ENCODE measurements at regions not wholly inside any gene's neighbourhood (a gene's known extent, or its start where the extent isn't known, plus 50 kb on each side); places are given as distances from the start of the nearest gene placed in this dataset.

- Histone ChIP-seq H3K9me3 (ENCODE audit: low read length) (peaks cover 4% of the 10 kb centered on the region; the same call in 1 of the 2 replicates), H3K4me1 (ENCODE audit: low read length) (no peaks in the 10 kb centered on the region), H3K27me3 (ENCODE audit: low read length) (no peaks in the 10 kb centered on the region), H3K36me3 (ENCODE audit: insufficient read depth, low read length) (no peaks in the 10 kb centered on the region), H3K4me2 (ENCODE audit: low read depth, low read length, poor library complexity, severe bottlenecking) (no peak overlapping the region), H4K20me1 (ENCODE audit: insufficient read depth, low read depth, low read length) (no peaks in the 10 kb centered on the region), H3K9me2 (replicated peaks; ENCODE audit: insufficient read depth, low read length) (no peaks in the 10 kb centered on the region), H2AFZ (ENCODE audit: low read length) (no peak overlapping the region), H3K27ac (ENCODE audit: low read length) (no peak overlapping the region), H3K4me3 (ENCODE audit: low read length) (no peak overlapping the region), H3K9ac (ENCODE audit: low read length) (no peak overlapping the region), H3K79me2 (ENCODE audit: low read length) (no peaks in the 10 kb centered on the region)
- DNase-seq: no peak
These were observed 128.5 kb downstream of the DKK1 start for GRCh38 chr10:52442576-52442975.

- Histone ChIP-seq H4K20me1 (ENCODE audit: insufficient read depth, low read depth, low read length) (no peaks in the 10 kb centered on the region), H3K27ac (ENCODE audit: low read length) (no peak overlapping the region), H3K4me3 (ENCODE audit: low read length) (no peak overlapping the region), H3K27me3 (ENCODE audit: low read length) (no peaks in the 10 kb centered on the region), H3K79me2 (ENCODE audit: low read length) (no peaks in the 10 kb centered on the region), H2AFZ (ENCODE audit: low read length) (no peak overlapping the region), H3K9ac (ENCODE audit: low read length) (no peak overlapping the region), H3K9me3 (ENCODE audit: low read length) (peaks cover 4% of the 10 kb centered on the region; the same call in 1 of the 2 replicates), H3K4me2 (ENCODE audit: low read depth, low read length, poor library complexity, severe bottlenecking) (no peak overlapping the region), H3K4me1 (ENCODE audit: low read length) (no peaks in the 10 kb centered on the region), H3K9me2 (replicated peaks; ENCODE audit: insufficient read depth, low read length) (no peaks in the 10 kb centered on the region), H3K36me3 (ENCODE audit: insufficient read depth, low read length) (no peaks in the 10 kb centered on the region)
- no peak for DNase-seq
These were observed 129.6 kb downstream of the DKK1 start for GRCh38 chr10:52443419-52444388.

GRCh38 chr10:52446391-52446790 is 132.3 kb downstream of the DKK1 start:
- Histone ChIP-seq H3K36me3 (ENCODE audit: insufficient read depth, low read length) (no peaks in the 10 kb centered on the region), H3K9me2 (replicated peaks; ENCODE audit: insufficient read depth, low read length) (no peaks in the 10 kb centered on the region), H3K27me3 (ENCODE audit: low read length) (no peaks in the 10 kb centered on the region), H3K4me2 (ENCODE audit: low read depth, low read length, poor library complexity, severe bottlenecking) (no peak overlapping the region), H3K27ac (ENCODE audit: low read length) (no peak overlapping the region), H4K20me1 (ENCODE audit: insufficient read depth, low read depth, low read length) (no peaks in the 10 kb centered on the region), H3K9me3 (ENCODE audit: low read length) (peaks cover 9% of the 10 kb centered on the region; the same call in 1 of the 2 replicates), H3K9ac (ENCODE audit: low read length) (no peak overlapping the region), H3K79me2 (ENCODE audit: low read length) (no peaks in the 10 kb centered on the region), H3K4me1 (ENCODE audit: low read length) (no peaks in the 10 kb centered on the region), H3K4me3 (ENCODE audit: low read length) (no peak overlapping the region), H2AFZ (ENCODE audit: low read length) (no peak overlapping the region)
- DNase-seq: no peak

GRCh38 chr10:52447931-52448353 is 133.9 kb downstream of the DKK1 start:
- Histone ChIP-seq H2AFZ (ENCODE audit: low read length) (no peak overlapping the region), H3K27me3 (ENCODE audit: low read length) (no peaks in the 10 kb centered on the region), H3K4me2 (ENCODE audit: low read depth, low read length, poor library complexity, severe bottlenecking) (no peak overlapping the region), H3K9me2 (replicated peaks; ENCODE audit: insufficient read depth, low read length) (no peaks in the 10 kb centered on the region), H4K20me1 (ENCODE audit: insufficient read depth, low read depth, low read length) (no peaks in the 10 kb centered on the region), H3K9me3 (ENCODE audit: low read length) (peaks cover 9% of the 10 kb centered on the region; the same call in 1 of the 2 replicates), H3K36me3 (ENCODE audit: insufficient read depth, low read length) (no peaks in the 10 kb centered on the region), H3K9ac (ENCODE audit: low read length) (no peak overlapping the region), H3K4me3 (ENCODE audit: low read length) (no peak overlapping the region), H3K27ac (ENCODE audit: low read length) (no peak overlapping the region), H3K4me1 (ENCODE audit: low read length) (no peaks in the 10 kb centered on the region), H3K79me2 (ENCODE audit: low read length) (no peaks in the 10 kb centered on the region)
- no peak for DNase-seq

- no peaks in the 10 kb centered on the region for H3K9me2 ChIP-seq (replicated peaks; ENCODE audit: insufficient read depth, low read length)
- no peaks in the 10 kb centered on the region for H3K79me2 ChIP-seq (ENCODE audit: low read length)
- H3K4me1 ChIP-seq (ENCODE audit: low read length): no peaks in the 10 kb centered on the region
- peaks cover 8% of the 10 kb centered on the region for H3K9me3 ChIP-seq (ENCODE audit: low read length)
- H3K27me3 ChIP-seq (ENCODE audit: low read length): no peaks in the 10 kb centered on the region
- no peak overlapping the region for H3K27ac ChIP-seq (ENCODE audit: low read length)
- no peak overlapping the region for H3K4me3 ChIP-seq (ENCODE audit: low read length)
- no peaks in the 10 kb centered on the region for H3K36me3 ChIP-seq (ENCODE audit: insufficient read depth, low read length)
- DNase-seq: no peak
- H4K20me1 ChIP-seq (ENCODE audit: insufficient read depth, low read depth, low read length): no peaks in the 10 kb centered on the region
- no peak overlapping the region for H2AFZ ChIP-seq (ENCODE audit: low read length)
- H3K4me2 ChIP-seq (ENCODE audit: low read depth, low read length, poor library complexity, severe bottlenecking): no peak overlapping the region
- H3K9ac ChIP-seq (ENCODE audit: low read length): no peak overlapping the region
These were observed 136.7 kb downstream of the DKK1 start for GRCh38 chr10:52450762-52451291.

GRCh38 chr10:52451817-52452216 is 137.7 kb downstream of the DKK1 start:
- Histone ChIP-seq H3K9me3 (ENCODE audit: low read length) (peaks cover 6% of the 10 kb centered on the region), H3K4me1 (ENCODE audit: low read length) (no peaks in the 10 kb centered on the region), H3K4me2 (ENCODE audit: low read depth, low read length, poor library complexity, severe bottlenecking) (no peak overlapping the region), H3K36me3 (ENCODE audit: insufficient read depth, low read length) (no peaks in the 10 kb centered on the region), H4K20me1 (ENCODE audit: insufficient read depth, low read depth, low read length) (no peaks in the 10 kb centered on the region), H3K4me3 (ENCODE audit: low read length) (no peak overlapping the region), H3K27me3 (ENCODE audit: low read length) (no peaks in the 10 kb centered on the region), H3K9ac (ENCODE audit: low read length) (no peak overlapping the region), H3K9me2 (replicated peaks; ENCODE audit: insufficient read depth, low read length) (no peaks in the 10 kb centered on the region), H3K27ac (ENCODE audit: low read length) (no peak overlapping the region), H3K79me2 (ENCODE audit: low read length) (no peaks in the 10 kb centered on the region), H2AFZ (ENCODE audit: low read length) (no peak overlapping the region)
- no peak for DNase-seq

GRCh38 chr10:52452600-52453493 is 138.8 kb downstream of the DKK1 start:
- H3K9ac ChIP-seq (ENCODE audit: low read length): no peak overlapping the region
- H3K27me3 ChIP-seq (ENCODE audit: low read length): no peaks in the 10 kb centered on the region
- H3K4me3 ChIP-seq (ENCODE audit: low read length): no peak overlapping the region
- no peak overlapping the region for H2AFZ ChIP-seq (ENCODE audit: low read length)
- no peaks in the 10 kb centered on the region for H3K4me1 ChIP-seq (ENCODE audit: low read length)
- H4K20me1 ChIP-seq (ENCODE audit: insufficient read depth, low read depth, low read length): no peaks in the 10 kb centered on the region
- no peaks in the 10 kb centered on the region for H3K36me3 ChIP-seq (ENCODE audit: insufficient read depth, low read length)
- H3K79me2 ChIP-seq (ENCODE audit: low read length): no peaks in the 10 kb centered on the region
- H3K9me3 ChIP-seq (ENCODE audit: low read length): peaks cover 6% of the 10 kb centered on the region
- no peak for DNase-seq
- no peak overlapping the region for H3K27ac ChIP-seq (ENCODE audit: low read length)
- H3K9me2 ChIP-seq (replicated peaks; ENCODE audit: insufficient read depth, low read length): no peaks in the 10 kb centered on the region
- no peak overlapping the region for H3K4me2 ChIP-seq (ENCODE audit: low read depth, low read length, poor library complexity, severe bottlenecking)

- Histone ChIP-seq H3K27me3 (ENCODE audit: low read length) (no peaks in the 10 kb centered on the region), H4K20me1 (ENCODE audit: insufficient read depth, low read depth, low read length) (no peaks in the 10 kb centered on the region), H3K36me3 (ENCODE audit: insufficient read depth, low read length) (no peaks in the 10 kb centered on the region), H3K79me2 (ENCODE audit: low read length) (no peaks in the 10 kb centered on the region), H3K9ac (ENCODE audit: low read length) (no peak overlapping the region), H3K9me2 (replicated peaks; ENCODE audit: insufficient read depth, low read length) (no peaks in the 10 kb centered on the region), H3K27ac (ENCODE audit: low read length) (no peak overlapping the region), H2AFZ (ENCODE audit: low read length) (no peak overlapping the region), H3K4me1 (ENCODE audit: low read length) (no peaks in the 10 kb centered on the region), H3K4me3 (ENCODE audit: low read length) (no peak overlapping the region), H3K4me2 (ENCODE audit: low read depth, low read length, poor library complexity, severe bottlenecking) (no peak overlapping the region), H3K9me3 (ENCODE audit: low read length) (peaks cover 6% of the 10 kb centered on the region)
- no peak for DNase-seq
These were observed 139.4 kb downstream of the DKK1 start for GRCh38 chr10:52453501-52453900.
